ENCODE measurements at regions not wholly inside any gene's neighbourhood (a gene's known extent, or its start where the extent isn't known, plus 50 kb on each side); places are given as distances from the start of the nearest gene placed in this dataset.

DNA sequence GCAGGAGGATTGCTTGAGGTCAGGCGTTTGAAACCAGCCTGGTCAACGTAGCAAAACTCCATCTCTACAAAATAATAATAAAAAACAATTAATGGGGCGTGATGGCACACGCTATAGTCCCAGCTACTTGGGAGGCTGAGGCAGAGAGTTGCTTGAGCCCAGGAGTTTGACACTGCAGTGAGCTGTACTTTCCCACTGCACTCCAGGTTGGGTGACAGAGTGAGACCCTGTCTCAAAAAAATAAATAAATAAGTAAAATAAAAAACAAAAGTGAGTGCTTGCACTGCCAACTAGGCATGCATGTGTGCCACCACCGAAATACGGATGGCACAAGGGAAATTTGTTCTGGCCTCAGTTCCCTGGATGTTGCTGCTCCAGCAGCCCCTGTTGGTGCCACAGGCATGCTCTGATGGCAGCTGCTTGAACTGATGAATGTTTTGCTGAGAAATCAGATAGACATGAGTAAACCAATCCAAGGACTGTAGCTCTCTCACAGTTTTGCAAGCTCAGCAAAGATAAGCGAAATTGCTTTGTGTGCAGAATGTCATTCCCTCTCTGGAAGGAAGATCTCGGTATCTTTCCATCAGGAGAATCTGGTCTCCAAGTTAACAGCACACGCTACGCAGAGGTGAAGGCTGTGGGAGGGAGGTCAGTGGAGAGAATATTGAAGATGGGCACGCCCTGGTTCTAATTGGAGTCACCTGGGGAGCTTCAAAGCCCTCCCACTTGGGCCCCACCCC, 188.0 kb upstream of the SLC24A3 start:
- TF ChIP-seq, protein P1, sequence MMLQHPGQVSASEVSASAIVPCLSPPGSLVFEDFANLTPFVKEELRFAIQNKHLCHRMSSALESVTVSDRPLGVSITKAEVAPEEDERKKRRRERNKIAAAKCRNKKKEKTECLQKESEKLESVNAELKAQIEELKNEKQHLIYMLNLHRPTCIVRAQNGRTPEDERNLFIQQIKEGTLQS (IDR thresholded peaks at IDR 0.05; ENCODE audit: insufficient read depth, low read depth, low read length): no peak
- TF ChIP-seq SIN3A (conservative IDR thresholded peaks at IDR 0.05 in 1 of 2, IDR thresholded peaks at IDR 0.05 in 1 of 2; ENCODE audit: low read depth in 1 of 2, low read length in 2 of 2): no peak
- no peak for TF ChIP-seq KDM5A (IDR thresholded peaks at IDR 0.05; ENCODE audit: low read length)
- TF ChIP-seq SRF (IDR thresholded peaks at IDR 0.05; ENCODE audit: low read depth, low read length): no peak
- TF ChIP-seq POLR2AphosphoS5 (IDR thresholded peaks at IDR 0.05; ENCODE audit: low read depth, low read length): no peak
- TF ChIP-seq, protein P2, sequence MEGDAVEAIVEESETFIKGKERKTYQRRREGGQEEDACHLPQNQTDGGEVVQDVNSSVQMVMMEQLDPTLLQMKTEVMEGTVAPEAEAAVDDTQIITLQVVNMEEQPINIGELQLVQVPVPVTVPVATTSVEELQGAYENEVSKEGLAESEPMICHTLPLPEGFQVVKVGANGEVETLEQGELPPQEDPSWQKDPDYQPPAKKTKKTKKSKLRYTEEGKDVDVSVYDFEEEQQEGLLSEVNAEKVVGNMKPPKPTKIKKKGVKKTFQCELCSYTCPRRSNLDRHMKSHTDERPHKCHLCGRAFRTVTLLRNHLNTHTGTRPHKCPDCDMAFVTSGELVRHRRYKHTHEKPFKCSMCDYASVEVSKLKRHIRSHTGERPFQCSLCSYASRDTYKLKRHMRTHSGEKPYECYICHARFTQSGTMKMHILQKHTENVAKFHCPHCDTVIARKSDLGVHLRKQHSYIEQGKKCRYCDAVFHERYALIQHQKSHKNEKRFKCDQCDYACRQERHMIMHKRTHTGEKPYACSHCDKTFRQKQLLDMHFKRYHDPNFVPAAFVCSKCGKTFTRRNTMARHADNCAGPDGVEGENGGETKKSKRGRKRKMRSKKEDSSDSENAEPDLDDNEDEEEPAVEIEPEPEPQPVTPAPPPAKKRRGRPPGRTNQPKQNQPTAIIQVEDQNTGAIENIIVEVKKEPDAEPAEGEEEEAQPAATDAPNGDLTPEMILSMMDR (IDR thresholded peaks at IDR 0.05; ENCODE audit: control extremely low read depth in 1 of 3, insufficient read depth in 1 of 3, low read depth in 1 of 3, low read length in 3 of 3): no peak
- TF ChIP-seq SP1 (IDR thresholded peaks at IDR 0.05; ENCODE audit: low read depth, low read length): no peak
- no peak for TF ChIP-seq CEBPB (IDR thresholded peaks at IDR 0.05; ENCODE audit: low read depth, low read length)

Data from H1 (cell line).